Skeletal muscle tissue (tissue), 3 donors: ENCODE measurements at regions not wholly inside any gene's neighbourhood (a gene's known extent, or its start where the extent isn't known, plus 50 kb on each side); places are given as distances from the start of the nearest gene placed in this dataset.

Experiments
- H3K27ac ChIP-seq: one replicate; pipeline ENCODE4 v1.7.0; 2013; ENCODE audit warnings: mild to moderate bottlenecking, low read depth, low read length, inconsistent platforms
- H3K27me3 ChIP-seq, 3 donors: one replicate each; pipeline ENCODE4 v1.7.0; 2013; ENCODE audit warnings: low read length in 3 of 3; ENCODE audit not compliant: control insufficient read depth in 3 of 3, insufficient read depth in 3 of 3
- H3K36me3 ChIP-seq, 3 donors: one replicate each; pipeline ENCODE4 v1.7.0; 2013; ENCODE audit warnings: low read length in 3 of 3; ENCODE audit not compliant: control insufficient read depth in 3 of 3, insufficient read depth in 3 of 3
- H3K4me1 ChIP-seq, 3 donors: one replicate each; pipeline ENCODE4 v1.7.0; 2013; ENCODE audit warnings: low read length in 3 of 3, mild to moderate bottlenecking in 3 of 3; ENCODE audit not compliant: control insufficient read depth in 3 of 3, insufficient read depth in 3 of 3
- H3K4me3 ChIP-seq, 3 donors: one replicate each; pipeline ENCODE4 v1.7.0; 2013; ENCODE audit warnings: low read length in 3 of 3
- H3K9ac ChIP-seq, 3 donors: one replicate each; pipeline ENCODE4 v1.7.0; 2013; ENCODE audit warnings: low read length in 3 of 3, mild to moderate bottlenecking in 3 of 3, moderate library complexity in 2 of 3, low read depth in 1 of 3
- H3K9me3 ChIP-seq, 3 donors: one replicate each; pipeline ENCODE4 v1.7.0; 2013; ENCODE audit warnings: low read length in 3 of 3; ENCODE audit not compliant: control insufficient read depth in 3 of 3
- donor health status: Osteomylitis.

GRCh38 chr13:107836685-107837084 lies 378.7 kb downstream of the LIG4 start:
- no peaks in the 10 kb centered on the region for H3K27me3 ChIP-seq

GRCh38 chr13:107835339-107836018 lies 379.9 kb downstream of the LIG4 start:
- H3K4me1 ChIP-seq, result no peaks in the 10 kb centered on the region
- H3K9me3 ChIP-seq, result no peaks in the 10 kb centered on the region
- no peak overlapping the region for H3K4me3 ChIP-seq
- H3K27me3 ChIP-seq, result no peaks in the 10 kb centered on the region
- no peak overlapping the region for H3K27ac ChIP-seq
- no peak overlapping the region for H3K9ac ChIP-seq
- no peaks in the 10 kb centered on the region for H3K36me3 ChIP-seq

More at GRCh38 chr13:107836685-107837084, 378.7 kb downstream of the LIG4 start:
- H3K36me3 ChIP-seq, result no peaks in the 10 kb centered on the region
- no peaks in the 10 kb centered on the region for H3K4me1 ChIP-seq
- H3K9ac ChIP-seq, result no peak overlapping the region
- no peak overlapping the region for H3K27ac ChIP-seq
- H3K4me3 ChIP-seq, result no peak overlapping the region
- no peaks in the 10 kb centered on the region for H3K9me3 ChIP-seq

GRCh38 chr13:107834717-107835116 lies 380.6 kb downstream of the LIG4 start:
- Histone ChIP-seq H3K27ac (no peak overlapping the region), H3K9me3 (no peaks in the 10 kb centered on the region), H3K36me3 (no peaks in the 10 kb centered on the region), H3K4me1 (no peaks in the 10 kb centered on the region), H3K4me3 (no peak overlapping the region), H3K9ac (no peak overlapping the region), H3K27me3 (no peaks in the 10 kb centered on the region)

GRCh38 chr13:107834281-107834680 lies 381.1 kb downstream of the LIG4 start:
- H3K4me3 ChIP-seq, result no peak overlapping the region
- no peaks in the 10 kb centered on the region for H3K4me1 ChIP-seq
- no peaks in the 10 kb centered on the region for H3K36me3 ChIP-seq
- no peaks in the 10 kb centered on the region for H3K27me3 ChIP-seq
- no peak overlapping the region for H3K27ac ChIP-seq
- no peaks in the 10 kb centered on the region for H3K9me3 ChIP-seq
- H3K9ac ChIP-seq, result no peak overlapping the region

- H3K36me3 ChIP-seq, result no peaks in the 10 kb centered on the region
- no peak overlapping the region for H3K27ac ChIP-seq
- no peak overlapping the region for H3K9ac ChIP-seq
- no peak overlapping the region for H3K4me3 ChIP-seq
- H3K9me3 ChIP-seq, result no peaks in the 10 kb centered on the region
- no peaks in the 10 kb centered on the region for H3K27me3 ChIP-seq
- H3K4me1 ChIP-seq, result no peaks in the 10 kb centered on the region
Measured at GRCh38 chr13:107832500-107833100, 382.7 kb downstream of the LIG4 start.

GRCh38 chr13:107830804-107831203 lies 384.5 kb downstream of the LIG4 start:
- Histone ChIP-seq H3K9ac (no peak overlapping the region), H3K36me3 (no peaks in the 10 kb centered on the region), H3K27me3 (no peaks in the 10 kb centered on the region), H3K4me1 (no peaks in the 10 kb centered on the region), H3K4me3 (no peak overlapping the region), H3K9me3 (no peaks in the 10 kb centered on the region), H3K27ac (no peak overlapping the region)

- no peaks in the 10 kb centered on the region for H3K4me1 ChIP-seq
- no peaks in the 10 kb centered on the region for H3K36me3 ChIP-seq
- no peak overlapping the region for H3K4me3 ChIP-seq
- no peak overlapping the region for H3K9ac ChIP-seq
- no peaks in the 10 kb centered on the region for H3K27me3 ChIP-seq
- H3K9me3 ChIP-seq, result no peaks in the 10 kb centered on the region
- no peak overlapping the region for H3K27ac ChIP-seq
Measured at GRCh38 chr13:107827840-107828549, 387.3 kb downstream of the LIG4 start.

- H3K36me3 ChIP-seq, result no peaks in the 10 kb centered on the region
- no peak overlapping the region for H3K4me3 ChIP-seq
- no peaks in the 10 kb centered on the region for H3K4me1 ChIP-seq
- no peaks in the 10 kb centered on the region for H3K27me3 ChIP-seq
- no peak overlapping the region for H3K9ac ChIP-seq
- no peak overlapping the region for H3K27ac ChIP-seq
- H3K9me3 ChIP-seq, result no peaks in the 10 kb centered on the region
Measured at GRCh38 chr13:107824635-107825034, 390.7 kb downstream of the LIG4 start.

GRCh38 chr13:107822006-107822405 lies 393.3 kb downstream of the LIG4 start:
- Histone ChIP-seq H3K4me1 (no peaks in the 10 kb centered on the region), H3K36me3 (no peaks in the 10 kb centered on the region), H3K4me3 (no peak overlapping the region), H3K9me3 (no peaks in the 10 kb centered on the region), H3K9ac (no peak overlapping the region), H3K27me3 (no peaks in the 10 kb centered on the region), H3K27ac (no peak overlapping the region)

- no peak overlapping the region for H3K4me3 ChIP-seq
- no peak overlapping the region for H3K27ac ChIP-seq
- H3K9ac ChIP-seq, result no peak overlapping the region
- no peaks in the 10 kb centered on the region for H3K27me3 ChIP-seq
- H3K9me3 ChIP-seq, result no peaks in the 10 kb centered on the region
- H3K36me3 ChIP-seq, result no peaks in the 10 kb centered on the region
- no peaks in the 10 kb centered on the region for H3K4me1 ChIP-seq
Measured at GRCh38 chr13:107821492-107821891, 393.8 kb downstream of the LIG4 start.
